Activated CD4-positive, CD25-positive, alpha-beta regulatory T cell treated with anti-CD3 and anti-CD28 coated beads, Interleukin-2, amount 50 U/mL, for 16 hours (primary cell): ENCODE measurements at regions not wholly inside any gene's neighbourhood (a gene's known extent, or its start where the extent isn't known, plus 50 kb on each side); places are given as distances from the start of the nearest gene placed in this dataset.
"Not testable (repeated sequence)": the region's sequence is repeated elsewhere in the genome, so short reads cannot be mapped to it uniquely, and the experiment has no call there.

Experiments used
- DNase-seq: peaks from one replicate; pipeline ENCODE4 v3.0.0-alpha.2; 2020; ENCODE audit warnings: low read depth, low spot score

- DNase-seq, result not testable (repeated sequence)
Observed at GRCh38 chr15:20289538-20290103, 252.0 kb downstream of the GOLGA6L6 start.

- DNase-seq, result not testable (repeated sequence)
Observed at GRCh38 chr15:20288800-20289537, 252.6 kb downstream of the GOLGA6L6 start.

GRCh38 chr15:20286559-20286958, 255.0 kb downstream of the GOLGA6L6 start:
- DNase-seq, result not testable (repeated sequence)

- not testable (repeated sequence) for DNase-seq
Observed at GRCh38 chr15:20285696-20286300, 255.8 kb downstream of the GOLGA6L6 start.

- not testable (repeated sequence) for DNase-seq
Observed at GRCh38 chr15:20284891-20285535, 256.6 kb downstream of the GOLGA6L6 start.

- DNase-seq, result not testable (repeated sequence)
Observed at GRCh38 chr15:20283651-20284050, 257.9 kb downstream of the GOLGA6L6 start.

- DNase-seq, result not testable (repeated sequence)
Observed at GRCh38 chr15:20282491-20282943, 259.1 kb downstream of the GOLGA6L6 start.

GRCh38 chr15:20281567-20282275, 259.9 kb downstream of the GOLGA6L6 start:
- DNase-seq, result not testable (repeated sequence)

- DNase-seq, result no peak
Observed at GRCh38 chr15:20280933-20281463, 260.6 kb downstream of the GOLGA6L6 start.

- not testable (repeated sequence) for DNase-seq
Observed at GRCh38 chr15:20280141-20280932, 261.3 kb downstream of the GOLGA6L6 start.

- DNase-seq, result not testable (repeated sequence)
Observed at GRCh38 chr15:20279056-20279455, 262.5 kb downstream of the GOLGA6L6 start.

GRCh38 chr15:20278376-20278775, 263.2 kb downstream of the GOLGA6L6 start:
- not testable (repeated sequence) for DNase-seq

GRCh38 chr15:20277451-20277850, 264.1 kb downstream of the GOLGA6L6 start:
- DNase-seq, result not testable (repeated sequence)

- not testable (repeated sequence) for DNase-seq
Observed at GRCh38 chr15:20276312-20277114, 265.1 kb downstream of the GOLGA6L6 start.

- DNase-seq, result not testable (repeated sequence)
Observed at GRCh38 chr15:20275373-20275967, 266.1 kb downstream of the GOLGA6L6 start.

GRCh38 chr15:20272422-20273184, 269.0 kb downstream of the GOLGA6L6 start:
- DNase-seq, result no peak

GRCh38 chr15:20271647-20272046, 270.0 kb downstream of the GOLGA6L6 start:
- no peak for DNase-seq

- not testable (repeated sequence) for DNase-seq
Observed at GRCh38 chr15:20269956-20270355, 271.6 kb downstream of the GOLGA6L6 start.
